Endodermal cell (in vitro differentiated cells): ENCODE measurements at regions not wholly inside any gene's neighbourhood (a gene's known extent, or its start where the extent isn't known, plus 50 kb on each side); places are given as distances from the start of the nearest gene placed in this dataset.

Experiments used
- DNase-seq: peaks from one replicate; pipeline ENCODE4 v3.0.0-alpha.2; 2017
- H3K27ac ChIP-seq: 2 replicates; pipeline ENCODE4 v1.5.1; 2013; ENCODE audit warnings: mild to moderate bottlenecking, low read depth, low read length, moderate library complexity
- H3K27me3 ChIP-seq: 2 replicates; pipeline ENCODE4 v1.6.1; 2013; ENCODE audit warnings: mild to moderate bottlenecking, low read length, moderate library complexity; ENCODE audit not compliant: insufficient read depth, control insufficient read depth, poor library complexity, severe bottlenecking
- H3K36me3 ChIP-seq: 2 replicates; pipeline ENCODE4 v1.7.0; 2013; ENCODE audit warnings: mild to moderate bottlenecking, low read length, moderate library complexity; ENCODE audit not compliant: control insufficient read depth, insufficient read depth
- H3K4me1 ChIP-seq: one replicate; pipeline ENCODE4 v1.7.0; 2013; ENCODE audit warnings: low read length; ENCODE audit not compliant: control insufficient read depth, insufficient read depth
- H3K4me3 ChIP-seq: 2 replicates; pipeline ENCODE4 v1.5.1; 2013; ENCODE audit warnings: mild to moderate bottlenecking, low read length, moderate library complexity
- H3K9ac ChIP-seq: 2 replicates; pipeline ENCODE4 v1.6.1; 2013; ENCODE audit warnings: mild to moderate bottlenecking, low read length, moderate library complexity; ENCODE audit not compliant: poor library complexity, severe bottlenecking; ENCODE audit errors: extremely low read depth
- H3K9me3 ChIP-seq: 2 replicates; pipeline ENCODE4 v1.6.1; 2013; ENCODE audit warnings: mild to moderate bottlenecking, low read length, moderate library complexity; ENCODE audit not compliant: control insufficient read depth
- H3K27ac Mint-ChIP-seq: 2 replicates; pipeline ENCODE4 v1.8.0; 2020; ENCODE audit warnings: mixed read lengths
- H3K27me3 Mint-ChIP-seq: 2 replicates; pipeline ENCODE4 v1.8.0; 2021; ENCODE audit warnings: mild to moderate bottlenecking, mixed read lengths; ENCODE audit not compliant: insufficient read depth
- H3K36me3 Mint-ChIP-seq: 2 replicates; pipeline ENCODE4 v1.8.0; 2020; ENCODE audit warnings: low read depth, mixed read lengths
- H3K4me1 Mint-ChIP-seq: 2 replicates; pipeline ENCODE4 v1.8.0; 2020; ENCODE audit warnings: mixed read lengths
- H3K4me3 Mint-ChIP-seq: 2 replicates; pipeline ENCODE4 v1.8.0; 2020; ENCODE audit warnings: mild to moderate bottlenecking, moderate library complexity, mixed read lengths
- H3K9me3 Mint-ChIP-seq: 2 replicates; pipeline ENCODE4 v1.8.0; 2020; ENCODE audit warnings: mild to moderate bottlenecking, mixed read lengths
- CTCF ChIP-seq: fragments of 200-600 bp; sonication (generic); conservative IDR thresholded peaks from 2 replicates; pipeline ENCODE4 v1.5.0; 2021; ENCODE audit warnings: antibody characterized with exemption, mild to moderate bottlenecking
- WGBS, 2 experiments: methylation state at CpG; one replicate each; pipeline versions ENCODE4 v1.1.5 to v1.1.7; 2013; ENCODE audit warnings: missing lambda C conversion rate in 2 of 2, mixed read lengths in 1 of 2; ENCODE audit not compliant: insufficient coverage in 1 of 2, insufficient read length in 1 of 2; 5-methylcytosine and 5-hydroxymethylcytosine counted together

DNA sequence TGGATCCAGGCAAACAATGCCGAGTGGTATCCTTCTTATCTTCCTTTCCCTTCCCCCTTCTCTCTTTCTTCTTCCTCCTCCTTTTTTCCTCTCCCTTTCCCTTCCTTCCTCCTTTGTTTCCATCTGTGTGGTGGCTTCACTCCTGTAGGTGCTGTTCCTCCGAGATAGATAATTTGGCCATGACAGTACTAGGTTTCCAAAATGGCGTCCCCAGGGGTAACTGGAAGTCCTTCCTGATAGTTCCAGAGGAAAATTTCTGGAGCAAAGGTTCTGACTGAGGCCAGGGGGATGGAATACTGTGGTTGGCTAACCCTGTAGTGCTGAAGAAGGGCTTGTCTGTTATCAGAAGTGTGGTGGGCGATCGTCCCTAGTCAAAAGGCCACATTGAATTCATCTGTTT is 52.5 kb upstream of the CCDC6 start:
- no peak overlapping the region for H3K4me3 Mint-ChIP-seq
- H3K36me3 Mint-ChIP-seq = no peaks in the 10 kb centered on the region
- no peak for TF ChIP-seq CTCF
- no peaks in the 10 kb centered on the region for H3K27me3 Mint-ChIP-seq
- Histone ChIP-seq H3K4me1 (no peaks in the 10 kb centered on the region), H3K4me3 (no peak overlapping the region), H3K27ac (no peak overlapping the region), H3K9me3 (no peaks in the 10 kb centered on the region), H3K27me3 (no peaks in the 10 kb centered on the region), H3K9ac (no peak overlapping the region), H3K36me3 (no peaks in the 10 kb centered on the region)
- 95 to 100% methylated on average over 4 to 5 of the region's 5 CpGs for WGBS, 2 experiments
- no peak for DNase-seq
- H3K27ac Mint-ChIP-seq = no peak overlapping the region
- peaks cover 8% of the 10 kb centered on the region for H3K4me1 Mint-ChIP-seq
- H3K9me3 Mint-ChIP-seq = no peaks in the 10 kb centered on the region

DNA sequence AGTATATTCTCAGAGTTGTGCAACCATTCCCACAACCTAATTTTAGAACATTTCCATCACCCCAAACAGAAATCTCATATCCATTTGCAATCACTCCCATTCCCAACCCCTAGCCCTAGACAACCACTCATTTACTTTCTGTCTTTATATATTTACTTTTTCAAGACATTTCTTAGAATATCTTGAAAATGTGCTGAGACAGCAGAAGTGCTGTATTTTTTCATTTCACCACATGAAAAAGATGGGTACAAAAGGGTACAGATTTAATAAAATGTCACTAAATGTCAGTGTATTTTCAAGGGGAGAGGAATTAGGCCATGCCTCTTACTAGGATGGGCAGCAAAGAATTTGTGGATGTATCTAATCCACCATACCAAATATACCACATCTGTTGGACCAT is 51.6 kb upstream of the CCDC6 start:
- peaks cover 8% of the 10 kb centered on the region for H3K4me1 Mint-ChIP-seq
- no peak overlapping the region for H3K4me3 Mint-ChIP-seq
- no peaks in the 10 kb centered on the region for H3K27me3 ChIP-seq
- H3K4me3 ChIP-seq = no peak overlapping the region
- no peaks in the 10 kb centered on the region for H3K27me3 Mint-ChIP-seq
- no peak overlapping the region for H3K9ac ChIP-seq
- no peak overlapping the region for H3K27ac ChIP-seq
- H3K36me3 ChIP-seq = no peaks in the 10 kb centered on the region
- no peak for TF ChIP-seq CTCF
- H3K9me3 ChIP-seq = no peaks in the 10 kb centered on the region
- no peaks in the 10 kb centered on the region for H3K36me3 Mint-ChIP-seq
- no peak overlapping the region for H3K27ac Mint-ChIP-seq
- DNase-seq = no peak
- H3K9me3 Mint-ChIP-seq = no peaks in the 10 kb centered on the region
- H3K4me1 ChIP-seq = no peaks in the 10 kb centered on the region
